ENCODE measurements at regions not wholly inside any gene's neighbourhood (a gene's known extent, or its start where the extent isn't known, plus 50 kb on each side); places are given as distances from the start of the nearest gene placed in this dataset.

DNA sequence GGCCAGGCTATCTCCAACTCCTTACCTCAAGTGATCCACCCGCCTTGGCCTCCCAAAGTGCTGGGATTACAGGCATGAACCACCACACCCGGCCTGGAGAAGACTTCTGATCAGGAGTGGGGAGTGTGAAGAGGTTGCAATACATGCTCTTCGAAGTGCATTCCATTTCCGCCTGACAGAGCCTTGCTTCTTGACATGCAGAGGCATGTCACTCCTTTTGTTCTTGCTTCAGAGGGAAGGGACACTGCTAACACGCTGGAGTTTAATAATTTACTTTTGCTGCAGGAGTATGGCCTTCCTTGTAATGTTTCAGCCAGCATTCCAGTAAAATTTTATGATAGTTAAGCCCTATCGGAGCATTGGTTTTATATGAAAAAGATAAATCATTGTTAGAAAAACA, 74.9 kb downstream of the SLC25A47 start:
- no peak for DNase-seq (ENCODE audit: low read depth)
- H3K4me3 ChIP-seq (ENCODE audit: control insufficient read depth, low read depth, low read length), result no peak overlapping the region

GRCh38 chr14:100399052-100399849, 76.1 kb downstream of the SLC25A47 start:
- no peak for DNase-seq (ENCODE audit: low read depth)
- TF ChIP-seq, protein P1, sequence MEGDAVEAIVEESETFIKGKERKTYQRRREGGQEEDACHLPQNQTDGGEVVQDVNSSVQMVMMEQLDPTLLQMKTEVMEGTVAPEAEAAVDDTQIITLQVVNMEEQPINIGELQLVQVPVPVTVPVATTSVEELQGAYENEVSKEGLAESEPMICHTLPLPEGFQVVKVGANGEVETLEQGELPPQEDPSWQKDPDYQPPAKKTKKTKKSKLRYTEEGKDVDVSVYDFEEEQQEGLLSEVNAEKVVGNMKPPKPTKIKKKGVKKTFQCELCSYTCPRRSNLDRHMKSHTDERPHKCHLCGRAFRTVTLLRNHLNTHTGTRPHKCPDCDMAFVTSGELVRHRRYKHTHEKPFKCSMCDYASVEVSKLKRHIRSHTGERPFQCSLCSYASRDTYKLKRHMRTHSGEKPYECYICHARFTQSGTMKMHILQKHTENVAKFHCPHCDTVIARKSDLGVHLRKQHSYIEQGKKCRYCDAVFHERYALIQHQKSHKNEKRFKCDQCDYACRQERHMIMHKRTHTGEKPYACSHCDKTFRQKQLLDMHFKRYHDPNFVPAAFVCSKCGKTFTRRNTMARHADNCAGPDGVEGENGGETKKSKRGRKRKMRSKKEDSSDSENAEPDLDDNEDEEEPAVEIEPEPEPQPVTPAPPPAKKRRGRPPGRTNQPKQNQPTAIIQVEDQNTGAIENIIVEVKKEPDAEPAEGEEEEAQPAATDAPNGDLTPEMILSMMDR (IDR thresholded peaks at IDR 0.05; ENCODE audit: control insufficient read depth, insufficient read depth, low read depth, low read length, missing control alignments), result no peak
- H3K4me3 ChIP-seq (ENCODE audit: control insufficient read depth, low read depth, low read length), result no peak overlapping the region

More for the DNA sequence above, 74.9 kb downstream of the SLC25A47 start:
- TF ChIP-seq, protein P1 (IDR thresholded peaks at IDR 0.05; ENCODE audit: control insufficient read depth, insufficient read depth, low read depth, low read length, missing control alignments), result no peak

DNA sequence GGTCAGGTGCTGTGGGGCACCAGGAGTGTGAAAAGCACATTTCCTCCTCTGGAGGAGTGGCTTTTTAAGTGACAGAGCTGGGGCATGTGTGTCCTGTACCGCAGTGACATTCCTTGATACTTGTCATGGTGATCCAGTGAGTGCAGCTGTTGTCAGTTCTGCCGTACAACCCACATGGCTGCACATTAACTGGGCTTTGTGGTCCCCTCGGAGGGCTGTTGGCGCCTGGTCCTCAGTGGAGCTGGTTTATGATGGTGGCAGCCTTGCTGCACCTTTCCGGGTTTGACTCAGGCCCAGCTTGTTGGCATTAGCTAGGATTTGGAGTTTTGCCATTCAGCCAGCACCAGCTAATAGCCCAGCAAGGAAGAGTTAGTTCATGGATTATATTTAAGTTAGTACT, 77.0 kb downstream of the SLC25A47 start:
- no peak overlapping the region for H3K4me3 ChIP-seq (ENCODE audit: control insufficient read depth, low read depth, low read length)
- TF ChIP-seq, protein P1 (IDR thresholded peaks at IDR 0.05; ENCODE audit: control insufficient read depth, insufficient read depth, low read depth, low read length, missing control alignments), result no peak
- DNase-seq (ENCODE audit: low read depth), result no peak

DNA sequence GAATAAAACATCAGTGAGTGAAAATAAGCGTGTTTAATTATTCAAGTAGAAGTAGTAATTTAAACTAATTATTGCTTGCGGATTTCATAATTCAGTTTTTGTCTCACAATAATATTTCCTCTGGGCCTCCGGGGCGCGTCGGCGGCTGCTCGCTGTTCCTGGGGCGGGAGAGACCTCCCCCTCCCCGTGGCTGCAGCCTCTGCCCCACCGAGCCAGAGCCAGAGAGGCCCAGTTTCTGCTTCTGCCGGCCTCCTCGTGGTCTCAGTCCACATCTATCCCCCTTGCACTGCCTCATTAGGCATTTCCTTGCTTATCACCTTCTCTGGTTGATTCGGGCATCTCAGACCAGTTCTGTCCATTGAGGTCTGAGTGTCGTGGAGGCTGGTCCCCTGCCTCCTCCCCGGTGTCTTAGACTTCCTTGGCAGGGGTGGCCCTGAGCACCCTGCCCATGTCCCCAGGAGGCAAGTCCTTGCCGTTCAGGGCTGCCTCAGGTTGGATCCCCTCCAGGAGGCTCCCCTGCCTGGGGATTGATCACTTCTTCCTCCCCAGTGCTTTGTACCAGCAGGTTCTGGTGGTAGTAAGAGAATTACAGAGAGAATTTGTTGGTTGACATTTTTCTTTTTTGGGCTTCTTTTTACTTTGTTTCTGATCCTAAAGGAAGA, 78.0 kb downstream of the SLC25A47 start:
- DNase-seq (ENCODE audit: low read depth), result no peak
- no peak overlapping the region for H3K4me3 ChIP-seq (ENCODE audit: control insufficient read depth, low read depth, low read length)
- TF ChIP-seq, protein P1 (IDR thresholded peaks at IDR 0.05; ENCODE audit: control insufficient read depth, insufficient read depth, low read depth, low read length, missing control alignments), result no peak

DNA sequence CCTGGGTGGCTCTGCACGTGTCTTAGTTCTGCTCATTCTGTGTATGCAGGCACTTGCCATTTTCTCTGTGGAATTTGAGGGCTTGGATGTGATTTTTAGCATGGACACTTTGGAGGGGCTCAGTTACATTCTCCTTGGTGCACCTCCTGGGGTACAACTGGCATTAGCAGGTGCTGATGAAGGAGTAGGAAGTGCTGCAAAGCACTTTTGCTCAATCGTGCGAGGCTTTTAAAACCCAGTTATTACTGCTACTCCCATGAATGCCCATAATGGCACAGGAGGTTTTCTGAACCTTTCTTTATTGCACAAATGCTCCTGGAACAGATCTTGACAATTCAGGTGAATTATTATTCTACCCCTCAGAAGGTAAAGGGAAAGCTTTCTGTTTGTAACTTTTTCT, 78.7 kb downstream of the SLC25A47 start:
- no peak for DNase-seq (ENCODE audit: low read depth)
- no peak overlapping the region for H3K4me3 ChIP-seq (ENCODE audit: control insufficient read depth, low read depth, low read length)
- TF ChIP-seq, protein P1 (IDR thresholded peaks at IDR 0.05; ENCODE audit: control insufficient read depth, insufficient read depth, low read depth, low read length, missing control alignments), result no peak

DNA sequence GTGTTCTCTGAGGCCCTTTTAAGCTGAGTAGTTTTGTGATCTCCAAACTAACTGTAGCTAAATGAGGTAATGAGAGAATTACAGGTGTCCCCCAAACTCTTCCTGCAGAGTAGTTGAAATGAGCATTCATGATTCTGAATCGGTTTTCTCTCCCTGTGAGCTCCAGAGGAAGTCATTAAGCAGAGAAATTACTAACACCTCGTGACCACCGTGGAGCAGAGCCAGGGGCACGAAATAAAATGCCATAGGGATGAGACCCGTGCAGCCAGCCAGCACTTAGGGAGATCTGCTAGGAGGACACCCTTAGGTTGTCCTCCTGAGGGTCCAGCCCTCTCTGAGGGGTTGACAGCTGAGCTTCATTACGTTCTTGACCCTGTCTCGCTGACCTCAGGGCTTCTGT, 79.5 kb downstream of the SLC25A47 start:
- no peak for DNase-seq (ENCODE audit: low read depth)
- TF ChIP-seq, protein P1 (IDR thresholded peaks at IDR 0.05; ENCODE audit: control insufficient read depth, insufficient read depth, low read depth, low read length, missing control alignments), result no peak

More for the DNA sequence above, 79.5 kb downstream of the SLC25A47 start:
- no peak overlapping the region for H3K4me3 ChIP-seq (ENCODE audit: control insufficient read depth, low read depth, low read length)

Data from AG09309 (cell line).